Superior temporal gyrus (tissue), 1 donor: ENCODE measurements at regions not wholly inside any gene's neighbourhood (a gene's known extent, or its start where the extent isn't known, plus 50 kb on each side); places are given as distances from the start of the nearest gene placed in this dataset.
A peak's percentile ranks its signal among the peaks of the same experiment; 100 is the strongest.
"Not testable (repeated sequence)": the region's sequence is repeated elsewhere in the genome, so short reads cannot be mapped to it uniquely, and the experiment has no call there.

Source experiments
- DNase-seq: peaks from one replicate; pipeline ENCODE4 v3.0.0-alpha.2; 2016; ENCODE audit errors: extremely low spot score

DNA sequence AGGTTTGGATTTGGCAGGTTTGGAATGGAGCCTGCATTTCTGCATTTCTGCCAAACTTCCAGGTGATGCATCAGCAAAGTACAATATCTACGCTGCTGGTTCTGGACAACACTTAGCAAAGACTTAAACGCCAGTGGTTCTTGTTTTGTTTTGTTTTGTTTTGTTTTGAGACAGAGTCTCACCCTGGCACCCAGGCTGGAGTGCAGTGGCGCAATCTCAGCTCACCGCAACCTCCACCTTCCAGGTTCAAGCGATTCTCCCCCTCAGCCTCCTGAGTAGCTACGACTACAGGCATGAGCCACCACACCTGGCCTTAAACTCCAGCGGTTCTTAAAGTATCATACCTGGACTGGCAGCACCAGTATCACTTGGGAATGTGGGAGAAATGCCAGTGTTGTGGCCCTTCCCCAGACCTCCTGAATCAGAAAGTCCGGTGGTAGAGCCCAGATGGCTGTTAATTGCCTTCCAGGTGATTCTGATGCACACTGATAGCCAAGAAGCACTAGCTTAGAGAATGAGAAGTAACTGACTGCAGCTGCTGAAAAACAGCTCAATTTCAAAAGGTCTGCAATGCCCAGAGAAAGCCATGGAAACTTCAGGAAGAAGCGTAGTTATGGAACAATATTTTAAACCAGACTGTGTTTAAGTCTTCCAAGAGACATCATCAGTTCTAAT lies 114.8 kb upstream of the FOXN3 start:
- DNase-seq, result no peak

DNA sequence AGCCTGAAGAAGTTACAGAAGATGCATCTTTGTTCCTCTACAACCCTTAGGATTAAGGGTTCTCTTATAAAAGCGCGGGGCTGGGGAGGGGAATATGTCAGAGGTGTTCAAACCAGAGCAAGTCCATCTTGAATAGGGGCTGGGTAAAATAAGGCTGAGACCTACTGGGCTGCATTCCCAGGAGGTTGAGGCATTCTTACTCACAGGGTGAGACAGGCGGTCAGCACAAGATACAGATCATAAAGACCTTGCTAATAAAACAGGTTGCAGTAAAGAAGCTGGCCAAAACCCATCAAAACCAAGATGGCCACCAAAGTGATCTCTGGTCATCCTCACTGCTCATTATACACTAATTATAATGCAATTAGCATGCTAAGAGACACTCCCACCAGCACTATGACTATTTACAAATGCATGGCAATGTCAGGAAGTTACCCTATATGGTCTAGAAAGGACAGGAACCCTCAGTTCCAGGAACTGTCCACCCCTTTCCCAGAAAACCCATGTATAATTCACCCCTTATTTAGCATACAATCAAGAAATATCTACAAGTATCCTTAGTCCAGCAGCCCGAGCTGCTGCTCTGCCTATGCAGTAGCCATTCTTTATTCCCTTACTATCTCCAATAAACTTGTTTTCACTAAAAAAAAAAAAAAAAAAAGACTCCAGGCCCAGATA lies 108.1 kb upstream of the FOXN3 start:
- no peak for DNase-seq

- DNase-seq, result no peak
Measured at GRCh38 chr14:89524412-89524811, 107.4 kb upstream of the FOXN3 start.

GRCh38 chr14:89521988-89522387 lies 105.0 kb upstream of the FOXN3 start:
- DNase-seq, result no peak

DNA sequence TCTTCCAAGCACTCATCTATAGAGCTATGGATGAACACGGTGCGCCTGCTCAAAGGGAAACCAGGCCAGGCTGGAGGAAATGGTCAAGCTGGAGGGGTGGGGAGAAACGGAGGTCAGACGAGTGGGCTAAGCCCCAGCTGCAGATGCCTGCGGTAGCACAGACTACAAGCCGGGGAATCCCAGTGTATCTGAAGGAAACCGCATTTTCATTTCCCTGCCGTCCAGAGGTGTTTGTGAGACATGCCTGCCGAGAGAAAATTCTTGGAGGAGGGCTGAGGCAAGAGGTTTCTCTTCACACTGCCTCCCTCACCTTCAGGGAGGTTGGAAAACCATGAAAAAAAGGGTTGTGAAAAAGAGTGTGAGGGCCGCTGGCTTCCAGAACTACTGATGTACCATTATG lies 102.0 kb upstream of the FOXN3 start:
- DNase-seq, result no peak

DNA sequence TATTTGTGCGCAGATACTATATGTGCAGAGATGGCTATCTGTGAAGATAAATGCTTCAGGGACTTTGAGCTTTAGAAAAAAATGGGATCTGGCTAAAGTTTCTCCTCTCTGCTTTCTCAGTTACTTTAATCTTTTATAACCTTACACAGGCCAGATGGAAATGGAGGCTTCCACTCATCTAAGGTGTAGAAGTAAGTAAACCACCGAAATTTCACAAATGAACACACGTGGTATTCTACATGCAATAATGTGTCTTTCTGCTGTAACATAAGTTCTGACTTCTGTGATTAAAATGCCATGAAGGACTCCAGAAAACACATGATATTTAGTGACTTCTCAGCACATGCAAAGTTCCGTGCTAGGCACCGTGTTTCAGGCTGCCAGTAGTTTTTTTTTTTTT lies 99.1 kb upstream of the FOXN3 start:
- DNase-seq, result no peak

GRCh38 chr14:89514601-89515000 lies 97.6 kb upstream of the FOXN3 start:
- DNase-seq, result no peak

- no peak for DNase-seq
Measured at GRCh38 chr14:89509891-89510290, 92.9 kb upstream of the FOXN3 start.

DNA sequence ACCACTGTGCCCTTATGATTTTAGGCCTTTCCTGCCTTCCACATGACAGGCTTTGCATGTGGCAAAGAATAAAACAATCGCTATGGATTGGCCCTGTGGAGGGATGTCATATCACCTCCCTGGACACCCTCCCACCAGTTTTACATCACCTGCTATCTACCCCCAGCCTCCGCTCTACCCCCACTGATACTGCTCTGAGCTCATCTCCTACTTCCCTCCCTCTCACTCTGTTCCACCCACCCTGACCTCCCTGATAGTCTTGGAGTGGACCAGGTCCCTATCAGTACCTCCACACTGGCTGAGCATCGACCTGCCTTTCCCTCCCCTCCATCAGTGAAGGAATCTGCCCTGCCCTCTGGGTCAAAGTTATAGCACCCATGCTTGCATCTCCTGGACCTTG lies 91.8 kb upstream of the FOXN3 start:
- DNase-seq, result no peak

GRCh38 chr14:89507926-89508460 lies 91.0 kb upstream of the FOXN3 start:
- DNase-seq, result no peak

GRCh38 chr14:89507521-89507920 lies 90.5 kb upstream of the FOXN3 start:
- no peak for DNase-seq

- not testable (repeated sequence) for DNase-seq
Measured at GRCh38 chr14:89506891-89507452, 89.9 kb upstream of the FOXN3 start.

DNA sequence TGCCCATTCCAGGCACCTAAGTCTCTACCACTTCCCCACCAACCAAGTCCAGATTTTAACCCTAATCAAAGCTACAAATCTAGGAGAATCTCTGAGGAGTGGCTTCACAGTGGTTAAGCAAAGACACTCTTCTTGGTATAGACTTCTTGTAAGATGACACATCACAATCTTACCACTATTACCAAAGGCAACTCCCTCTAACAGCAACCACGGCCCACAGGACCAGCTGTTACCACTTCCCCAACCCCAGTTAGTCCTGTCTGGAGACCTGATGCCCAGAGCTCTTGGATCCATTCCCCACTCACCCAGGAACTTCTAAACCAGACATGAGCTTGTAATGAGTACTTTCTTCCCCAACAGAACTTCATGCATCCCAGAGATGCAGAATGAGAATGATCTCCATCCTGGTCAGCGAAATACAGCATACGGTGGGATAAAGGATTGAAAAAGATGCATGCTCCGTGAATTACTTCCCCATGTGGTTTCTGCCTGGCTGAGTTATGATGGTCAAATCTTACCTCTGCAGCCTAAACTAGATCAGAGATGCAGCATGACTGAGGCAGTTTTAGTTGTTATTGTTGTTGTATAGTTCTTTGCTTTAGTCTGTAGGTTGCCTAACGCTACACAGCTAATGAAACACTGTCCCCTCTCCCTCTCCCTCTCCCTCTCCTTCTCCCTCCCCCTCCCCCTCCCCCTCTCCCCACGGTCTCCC lies 87.7 kb upstream of the FOXN3 start:
- DNase-seq, result no peak

GRCh38 chr14:89504091-89504490 lies 87.1 kb upstream of the FOXN3 start:
- DNase-seq, result no peak

- no peak for DNase-seq
Measured at GRCh38 chr14:89503431-89503996, 86.5 kb upstream of the FOXN3 start.

DNA sequence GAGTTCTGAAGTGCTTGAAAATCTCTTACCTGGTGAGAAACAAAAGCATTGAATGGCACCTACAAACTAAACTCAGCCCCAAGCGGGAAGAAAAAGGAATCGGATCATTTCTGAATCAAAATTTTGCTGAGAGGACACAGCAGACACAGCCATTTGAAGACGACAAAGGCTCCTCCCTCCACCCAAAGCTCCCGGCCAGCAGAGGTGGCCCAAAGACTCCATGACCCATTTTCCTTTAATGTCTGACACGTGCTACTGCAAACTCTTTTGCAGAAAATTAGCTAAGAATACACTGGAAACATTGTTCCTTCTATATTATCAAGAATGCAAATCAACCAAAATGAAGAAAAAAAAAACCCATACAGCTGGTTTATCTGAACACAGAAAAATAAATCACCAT lies 85.9 kb upstream of the FOXN3 start:
- DNase-seq, result no peak

DNA sequence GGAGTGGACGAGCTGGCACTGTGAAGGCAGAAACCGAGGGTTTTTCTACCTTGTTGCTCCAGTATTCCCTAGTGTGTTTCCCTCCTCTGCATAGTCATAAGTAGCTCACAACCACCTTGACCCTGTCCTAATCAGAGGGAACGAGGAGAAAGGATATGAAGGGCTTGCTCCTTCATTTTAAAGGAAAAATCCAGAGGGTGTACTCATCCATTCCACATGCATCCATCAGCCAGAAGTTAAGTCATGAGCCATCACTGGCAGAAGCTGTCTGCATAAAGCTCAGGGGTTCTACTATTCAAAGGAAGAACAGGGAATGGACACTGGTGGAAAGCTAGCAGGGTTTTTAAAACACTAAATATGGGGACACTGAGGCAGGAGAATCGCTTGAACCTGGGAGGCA lies 84.3 kb upstream of the FOXN3 start:
- no peak for DNase-seq

DNA sequence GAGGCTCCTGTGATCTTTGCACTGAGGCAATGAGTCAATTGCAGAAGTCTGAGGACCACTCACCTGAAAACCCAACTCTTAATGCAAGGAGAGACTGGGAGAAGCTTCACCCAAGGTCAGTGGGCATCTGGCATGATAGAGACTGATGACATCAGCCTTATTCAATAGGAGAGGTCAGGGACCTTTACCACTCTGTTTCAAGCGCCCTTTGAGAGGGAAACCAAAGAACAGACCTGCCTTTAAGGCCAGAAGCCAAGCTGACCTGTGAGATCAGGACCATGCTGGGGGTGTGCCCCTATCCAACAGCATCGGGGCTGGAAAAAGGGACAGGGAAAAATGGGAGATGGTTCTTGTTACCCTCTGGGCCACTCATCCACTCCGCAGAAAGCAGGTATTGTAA lies 83.3 kb upstream of the FOXN3 start:
- no peak for DNase-seq

DNA sequence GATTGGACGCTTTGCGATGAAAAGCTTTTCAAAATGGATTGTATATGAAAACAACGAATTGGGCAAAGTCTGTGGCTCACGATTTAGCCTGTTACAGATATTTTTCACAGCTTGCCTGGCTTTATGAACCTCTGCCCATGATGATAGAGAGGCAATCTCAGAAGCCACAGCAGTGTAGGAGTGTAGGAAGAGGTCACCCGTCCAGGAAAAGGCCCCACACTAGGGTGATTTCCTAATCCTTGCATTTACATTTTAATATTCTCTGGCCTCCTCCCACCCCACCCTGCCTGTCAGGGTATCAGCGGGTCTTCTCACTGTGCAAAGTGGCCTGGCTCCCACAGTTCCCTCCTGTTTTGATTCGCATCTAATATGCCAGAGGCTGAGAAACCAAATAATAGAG lies 81.8 kb upstream of the FOXN3 start:
- DNase-seq, result no peak

- no peak for DNase-seq
Measured at GRCh38 chr14:89495718-89496117, 78.7 kb upstream of the FOXN3 start.

GRCh38 chr14:89493877-89494634 lies 77.0 kb upstream of the FOXN3 start:
- peak; percentile 53 for DNase-seq
